HL-60 (cell line): ENCODE measurements at regions not wholly inside any gene's neighbourhood (a gene's known extent, or its start where the extent isn't known, plus 50 kb on each side); places are given as distances from the start of the nearest gene placed in this dataset.
A peak's percentile ranks its signal among the peaks of the same experiment; 100 is the strongest.

Experiments
- DNase-seq, 2 experiments: peaks; one replicate each; pipeline ENCODE4 v3.0.0-alpha.2; 2010 to 2020; ENCODE audit warnings: low read depth in 1 of 2, low spot score in 1 of 2
- H3K27ac ChIP-seq: fragments of 250-450 bp; sonication (Bioruptor Pico); replicated peaks from 2 replicates; pipeline ENCODE4 v1.5.1; 2020; ENCODE audit warnings: mild to moderate bottlenecking, moderate library complexity
- H3K27me3 ChIP-seq: fragments of 250-450 bp; sonication (Bioruptor Pico); 2 replicates; pipeline ENCODE4 v1.5.1; 2021; ENCODE audit warnings: mild to moderate bottlenecking, moderate library complexity; ENCODE audit not compliant: insufficient read depth, poor library complexity, severe bottlenecking
- H3K4me3 ChIP-seq: replicated peaks from 2 replicates; pipeline ENCODE4 v1.5.1; 2011; ENCODE audit warnings: mild to moderate bottlenecking, control low read depth, low read length; ENCODE audit not compliant: insufficient read depth
- CTCF ChIP-seq: IDR thresholded peaks from one replicate; pipeline ENCODE4 v1.5.1; 2011; ENCODE audit warnings: low read length, control low read depth, inconsistent platforms; ENCODE audit not compliant: insufficient read depth
- GABPA ChIP-seq: IDR thresholded peaks from 2 replicates; pipeline ENCODE4 v1.6.1; 2012; ENCODE audit warnings: low read depth
- POLR2AphosphoS5 ChIP-seq: IDR thresholded peaks from 2 replicates; pipeline ENCODE4 v1.6.1; 2012; ENCODE audit warnings: low read depth
- REST ChIP-seq: IDR thresholded peaks from 2 replicates; pipeline ENCODE4 v1.6.1; 2012; ENCODE audit warnings: low read depth; ENCODE audit not compliant: insufficient replicate concordance
- SPI1 ChIP-seq: IDR thresholded peaks from 2 replicates; pipeline ENCODE4 v1.6.1; 2012; ENCODE audit warnings: low read depth, mild to moderate bottlenecking, borderline replicate concordance

GRCh38 chr20:17854307-17854903 is 114.2 kb downstream of the SNX5 start:
- Histone ChIP-seq H3K27ac (no peak overlapping the region), H3K27me3 (no peaks in the 10 kb centered on the region), H3K4me3 (no peak overlapping the region)
- DNase-seq: peak in 1 of 2 experiments; percentile 9
- TF ChIP-seq CTCF (no peak), GABPA (no peak), POLR2AphosphoS5 (no peak), SPI1 (no peak), REST (no peak)

- no peak for DNase-seq
- TF ChIP-seq CTCF (no peak), REST (no peak), POLR2AphosphoS5 (no peak), SPI1 (no peak)
- Histone ChIP-seq H3K27me3 (no peaks in the 10 kb centered on the region), H3K4me3 (no peak overlapping the region), H3K27ac (no peak overlapping the region)
Measured at GRCh38 chr20:17852323-17852722, 116.3 kb downstream of the SNX5 start.

GRCh38 chr20:17850684-17851026 is 117.9 kb downstream of the SNX5 start:
- DNase-seq: no peak
- no peak for TF ChIP-seq SPI1
- TF ChIP-seq GABPA: no peak
- TF ChIP-seq POLR2AphosphoS5: no peak
- no peak for TF ChIP-seq CTCF
- TF ChIP-seq REST: no peak
- no peak overlapping the region for H3K4me3 ChIP-seq
- H3K27me3 ChIP-seq: no peaks in the 10 kb centered on the region
- H3K27ac ChIP-seq: no peak overlapping the region
